ENCODE measurements at regions not wholly inside any gene's neighbourhood (a gene's known extent, or its start where the extent isn't known, plus 50 kb on each side); places are given as distances from the start of the nearest gene placed in this dataset.
"Not testable (repeated sequence)": the region's sequence is repeated elsewhere in the genome, so short reads cannot be mapped to it uniquely, and the experiment has no call there.

GRCh38 chr2:107747964-107748583, 78.6 kb upstream of the RGPD4 start:
- intact Hi-C loops (cut with micrococcal nuclease; ENCODE audit: unreplicated experiment), result no loop called here
- no peaks in the 10 kb centered on the region for H3K27me3 ChIP-seq (replicated peaks; ENCODE audit: insufficient read depth, low read depth, low read length, poor library complexity)
- H3K36me3 ChIP-seq (ENCODE audit: insufficient read depth, low read length, poor library complexity, severe bottlenecking), result no peaks in the 10 kb centered on the region
- H3K27ac ChIP-seq (ENCODE audit: low read depth, low read length, poor library complexity, severe bottlenecking), result no peak overlapping the region
- CTCF ChIA-PET, result no interaction called here
- POLR2A ChIA-PET (ENCODE audit: low non-redundant PET), result no interaction called here
- H3K4me1 ChIP-seq (ENCODE audit: insufficient read depth, low read length, poor library complexity, severe bottlenecking), result no peaks in the 10 kb centered on the region
- no TSS peak for BruUV-seq (replicated peaks)
- DNase-seq (ENCODE audit: low spot score), result no peak
- H3K9me3 ChIP-seq (ENCODE audit: low read depth, low read length, poor library complexity, severe bottlenecking), result no peaks in the 10 kb centered on the region
- TF ChIP-seq EZH2 (IDR thresholded peaks at IDR 0.05; ENCODE audit: borderline replicate concordance, low read depth, low read length, poor library complexity, severe bottlenecking) (no peak), CTCF (conservative IDR thresholded peaks at IDR 0.05; ENCODE audit: low read depth, low read length) (no peak)
- no peak overlapping the region for H3K4me3 ChIP-seq (ENCODE audit: low read depth, low read length, poor library complexity, severe bottlenecking)

GRCh38 chr2:107751936-107752335, 74.8 kb upstream of the RGPD4 start:
- no peak overlapping the region for H3K4me3 ChIP-seq (ENCODE audit: low read depth, low read length, poor library complexity, severe bottlenecking)
- TF ChIP-seq EZH2 (IDR thresholded peaks at IDR 0.05; ENCODE audit: borderline replicate concordance, low read depth, low read length, poor library complexity, severe bottlenecking) (no peak), CTCF (conservative IDR thresholded peaks at IDR 0.05; ENCODE audit: low read depth, low read length) (no peak)
- CTCF ChIA-PET, result no interaction called here

GRCh38 chr2:107753806-107754205, 72.9 kb upstream of the RGPD4 start:
- H3K36me3 ChIP-seq (ENCODE audit: insufficient read depth, low read length, poor library complexity, severe bottlenecking); BruUV-seq (replicated peaks); intact Hi-C loops (cut with micrococcal nuclease; ENCODE audit: unreplicated experiment); H3K27ac ChIP-seq (ENCODE audit: low read depth, low read length, poor library complexity, severe bottlenecking); H3K27me3 ChIP-seq (replicated peaks; ENCODE audit: insufficient read depth, low read depth, low read length, poor library complexity); CTCF ChIA-PET; H3K4me1 ChIP-seq (ENCODE audit: insufficient read depth, low read length, poor library complexity, severe bottlenecking); DNase-seq (ENCODE audit: low spot score); POLR2A ChIA-PET (ENCODE audit: low non-redundant PET); H3K9me3 ChIP-seq (ENCODE audit: low read depth, low read length, poor library complexity, severe bottlenecking); H3K4me3 ChIP-seq (ENCODE audit: low read depth, low read length, poor library complexity, severe bottlenecking): not testable (repeated sequence)

More at GRCh38 chr2:107751936-107752335, 74.8 kb upstream of the RGPD4 start:
- intact Hi-C loops (cut with micrococcal nuclease; ENCODE audit: unreplicated experiment), result no loop called here
- Histone ChIP-seq H3K4me1 (ENCODE audit: insufficient read depth, low read length, poor library complexity, severe bottlenecking) (no peaks in the 10 kb centered on the region), H3K27ac (ENCODE audit: low read depth, low read length, poor library complexity, severe bottlenecking) (no peak overlapping the region), H3K36me3 (ENCODE audit: insufficient read depth, low read length, poor library complexity, severe bottlenecking) (no peaks in the 10 kb centered on the region), H3K27me3 (replicated peaks; ENCODE audit: insufficient read depth, low read depth, low read length, poor library complexity) (no peaks in the 10 kb centered on the region), H3K9me3 (ENCODE audit: low read depth, low read length, poor library complexity, severe bottlenecking) (no peaks in the 10 kb centered on the region)
- no TSS peak for BruUV-seq (replicated peaks)
- no peak for DNase-seq (ENCODE audit: low spot score)
- POLR2A ChIA-PET (ENCODE audit: low non-redundant PET), result no interaction called here

- H3K9me3 ChIP-seq (ENCODE audit: low read depth, low read length, poor library complexity, severe bottlenecking), result no peaks in the 10 kb centered on the region
- no peaks in the 10 kb centered on the region for H3K36me3 ChIP-seq (ENCODE audit: insufficient read depth, low read length, poor library complexity, severe bottlenecking)
- H3K4me3 ChIP-seq (ENCODE audit: low read depth, low read length, poor library complexity, severe bottlenecking), result no peak overlapping the region
- intact Hi-C loops (cut with micrococcal nuclease; ENCODE audit: unreplicated experiment), result no loop called here
- TF ChIP-seq EZH2 (IDR thresholded peaks at IDR 0.05; ENCODE audit: borderline replicate concordance, low read depth, low read length, poor library complexity, severe bottlenecking) (no peak), CTCF (conservative IDR thresholded peaks at IDR 0.05; ENCODE audit: low read depth, low read length) (no peak)
- no TSS peak for BruUV-seq (replicated peaks)
- H3K27ac ChIP-seq (ENCODE audit: low read depth, low read length, poor library complexity, severe bottlenecking), result no peak overlapping the region
- H3K27me3 ChIP-seq (replicated peaks; ENCODE audit: insufficient read depth, low read depth, low read length, poor library complexity), result no peaks in the 10 kb centered on the region
- ChIA-PET CTCF (no interaction called here), POLR2A (ENCODE audit: low non-redundant PET) (no interaction called here)
- H3K4me1 ChIP-seq (ENCODE audit: insufficient read depth, low read length, poor library complexity, severe bottlenecking), result no peaks in the 10 kb centered on the region
- DNase-seq (ENCODE audit: low spot score), result no peak
Measured at GRCh38 chr2:107757223-107757622, 69.5 kb upstream of the RGPD4 start.

Data from A673 (cell line).